HepG2 (cell line): ENCODE measurements at regions not wholly inside any gene's neighbourhood (a gene's known extent, or its start where the extent isn't known, plus 50 kb on each side); places are given as distances from the start of the nearest gene placed in this dataset.

ENCODE experiments used
- ATAC-seq: fragments of 200-7000 bp; cut with Tn5 transposase; 3 replicates; pipeline ENCODE4 v1.9.1; 2020; ENCODE audit warnings: mild to moderate bottlenecking, moderate library complexity
- BruUV-seq: library from RNA; stranded (reverse); fragments of 400-500 nt; replicated peaks from 2 replicates; lab custom pipeline; 2021; lab: Mats Ljungman, UMichigan
- CTCF ChIA-PET: fragments of 300-600 bp; formaldehyde crosslinking; extraction: SDS; loops from one replicate; lab custom pipeline; 2021; ENCODE audit warnings: low total read pairs, inconsistent platforms, low intra/inter-chr PET ratio; lab: Yijun Ruan, JAX
- POLR2A ChIA-PET: fragments of 350-600 bp; sonication (Branson Sonifier 250); formaldehyde crosslinking; loops from one replicate; lab custom pipeline; 2020; ENCODE audit warnings: antibody characterized with exemption, inconsistent platforms; lab: Yijun Ruan, JAX
- DNase-seq: peaks from one replicate; pipeline ENCODE4 v3.0.0-alpha.2; 2015; ENCODE audit warnings: low spot score
- FAIRE-seq: peaks from 3 replicates; lab custom pipeline; 2011; peaks lifted over from hg19 to GRCh38; lab: Jason Lieb, UNC
- H2AFZ ChIP-seq: one replicate; pipeline ENCODE4 v1.6.1; 2011; ENCODE audit warnings: low read length, inconsistent platforms
- H3K27ac ChIP-seq: fragments of 300-600 bp; 3 replicates; pipeline ENCODE4 v1.8.0; 2011; ENCODE audit warnings: mixed run types, mild to moderate bottlenecking, mixed read lengths, low read length, inconsistent platforms; ENCODE audit not compliant: insufficient read depth; ENCODE audit errors: extremely low read length
- H3K27me3 ChIP-seq, 2 experiments: fragments of 200-600 bp in 1 of 2; 2 replicates in 1 of 2; 3 replicates in 1 of 2; pipeline versions ENCODE4 v1.6.0 to v1.8.0; 2011; ENCODE audit warnings: low read length in 2 of 2, mild to moderate bottlenecking in 2 of 2, moderate library complexity in 2 of 2, inconsistent platforms in 1 of 2; ENCODE audit not compliant: insufficient read depth in 2 of 2, control insufficient read depth in 1 of 2
- H3K36me3 ChIP-seq, 2 experiments: fragments of 200-600 bp in 1 of 2; replicated peaks in 1 of 2; 2 replicates in 1 of 2; 3 replicates in 1 of 2; pipeline versions ENCODE4 v1.5.1 to v1.8.0; 2011; ENCODE audit warnings: low read length in 2 of 2, inconsistent platforms in 1 of 2; ENCODE audit not compliant: insufficient read depth in 2 of 2, control insufficient read depth in 1 of 2
- H3K4me1 ChIP-seq: 2 replicates; pipeline ENCODE4 v1.5.1; 2012; ENCODE audit warnings: low read length, inconsistent platforms; ENCODE audit not compliant: insufficient read depth
- H3K4me2 ChIP-seq: 2 replicates; pipeline ENCODE4 v1.6.0; 2011; ENCODE audit warnings: low read depth, low read length, inconsistent platforms
- H3K4me3 ChIP-seq, 3 experiments: fragments of 200-600 bp in 1 of 3; sonication (generic), shearing (Covaris generic) in 1 of 3; replicated peaks in 1 of 3; 2 replicates each; pipeline ENCODE4 v1.5.1; 2011 to 2016; ENCODE audit warnings: low read length in 3 of 3, inconsistent platforms in 2 of 3, low read depth in 2 of 3, mild to moderate bottlenecking in 2 of 3, control low read depth in 1 of 3, mixed read lengths in 1 of 3; ENCODE audit not compliant: insufficient read depth in 1 of 3
- H3K79me2 ChIP-seq: one replicate; pipeline ENCODE4 v1.6.1; 2011; ENCODE audit warnings: low read length, inconsistent platforms; ENCODE audit not compliant: insufficient read depth
- H3K9ac ChIP-seq: 2 replicates; pipeline ENCODE4 v1.6.0; 2011; ENCODE audit warnings: mild to moderate bottlenecking, low read depth, low read length, inconsistent platforms; ENCODE audit not compliant: insufficient read depth
- H3K9me3 ChIP-seq: 2 replicates; pipeline ENCODE4 v1.5.1; 2012; ENCODE audit warnings: mild to moderate bottlenecking, low read length
- H4K20me1 ChIP-seq: 2 replicates; pipeline ENCODE4 v1.6.0; 2011; ENCODE audit warnings: inconsistent platforms, mild to moderate bottlenecking, low read length, moderate library complexity; ENCODE audit not compliant: insufficient read depth
- AGO1 ChIP-seq: fragments of 200-400 bp; formaldehyde crosslinking; IDR thresholded peaks from 2 replicates; pipeline ENCODE4 v1.6.1; 2017; ENCODE audit warnings: mild to moderate bottlenecking, low read depth, low read length, moderate library complexity; ENCODE audit not compliant: poor library complexity, severe bottlenecking
- CBX2 ChIP-seq, 2 experiments: fragments of 200-600 bp in 1 of 2; sonication (generic); formaldehyde crosslinking in 1 of 2; IDR thresholded peaks; 2 replicates each; pipeline versions ENCODE4 v1.7.0 to v1.8.1; 2018 to 2022; ENCODE audit warnings: low read depth in 2 of 2, low read length in 1 of 2, mild to moderate bottlenecking in 1 of 2, missing genetic modification reagents in 1 of 2
- DDIT3 ChIP-seq: sonication (generic); formaldehyde crosslinking; IDR thresholded peaks from 2 replicates; pipeline ENCODE4 v1.4.0; 2020; ENCODE audit warnings: mild to moderate bottlenecking, missing genetic modification reagents
- HMGA1 ChIP-seq: sonication (generic); formaldehyde crosslinking; conservative IDR thresholded peaks from 2 replicates; pipeline ENCODE4 v1.4.0; 2020; ENCODE audit warnings: missing genetic modification reagents
- JDP2 ChIP-seq: sonication (generic); formaldehyde crosslinking; IDR thresholded peaks from 2 replicates; pipeline ENCODE4 v1.8.1; 2022; ENCODE audit warnings: missing genetic modification reagents, borderline replicate concordance
- ZBTB38 ChIP-seq: sonication (generic); formaldehyde crosslinking; IDR thresholded peaks from 2 replicates; pipeline ENCODE4 v1.5.1; 2020; ENCODE audit warnings: mild to moderate bottlenecking, missing genetic modification reagents
- ZBTB7B ChIP-seq: sonication (generic); formaldehyde crosslinking; IDR thresholded peaks from 2 replicates; pipeline ENCODE4 v1.4.0; 2020; ENCODE audit warnings: missing genetic modification reagents
- ZC3H13 ChIP-seq: sonication (generic); formaldehyde crosslinking; IDR thresholded peaks from 2 replicates; pipeline ENCODE4 v1.8.1; 2023; ENCODE audit warnings: mild to moderate bottlenecking, missing genetic modification reagents, moderate library complexity
- ZNF496 ChIP-seq: sonication (generic); formaldehyde crosslinking; IDR thresholded peaks from 2 replicates; pipeline ENCODE4 v1.8.1; 2023; ENCODE audit warnings: mild to moderate bottlenecking, moderate library complexity, missing genetic modification reagents; ENCODE audit not compliant: insufficient replicate concordance
- ZNF589 ChIP-seq: sonication (generic); formaldehyde crosslinking; conservative IDR thresholded peaks from 2 replicates; pipeline ENCODE4 v1.8.0; 2022; ENCODE audit warnings: mild to moderate bottlenecking, moderate library complexity, missing genetic modification reagents
- ZNF615 ChIP-seq: sonication (generic); formaldehyde crosslinking; IDR thresholded peaks from 2 replicates; pipeline ENCODE4 v1.5.0; 2020; ENCODE audit warnings: mild to moderate bottlenecking, missing genetic modification reagents, borderline replicate concordance
- ZSCAN30 ChIP-seq: sonication (generic); formaldehyde crosslinking; IDR thresholded peaks from 2 replicates; pipeline ENCODE4 v1.5.0; 2020; ENCODE audit warnings: mild to moderate bottlenecking, missing genetic modification reagents
- WGBS: methylation state at CpG from one replicate; pipeline ENCODE4 v1.1.6; 2017; ENCODE audit warnings: low lambda C conversion rate; 5-methylcytosine and 5-hydroxymethylcytosine counted together
- in situ Hi-C: cut with HindIII; loops from 2 replicates; pipeline ENCODE4 v1.10.0; 2017; ENCODE audit warnings: low pct_unique_long_range_greater_than_20kb; ENCODE audit not compliant: extremely low pct_ligation_motif_present
- intact Hi-C: fragments of 100-400 bp; cut with micrococcal nuclease; formaldehyde crosslinking; loops from one replicate; pipeline ENCODE4 v1.10.0; 2022; ENCODE audit not compliant: unreplicated experiment
- TF ChIP-seq, protein P1 (sequence below): sonication (generic); formaldehyde crosslinking; IDR thresholded peaks from 2 replicates; pipeline ENCODE4 v1.4.0; 2020; ENCODE audit warnings: missing genetic modification reagents

- no peaks in the 10 kb centered on the region for H3K9me3 ChIP-seq
- no peak overlapping the region for H3K9ac ChIP-seq
- no peaks in the 10 kb centered on the region for H3K4me1 ChIP-seq
- H3K27me3 ChIP-seq = no peaks in the 10 kb centered on the region
- intact Hi-C loops (no loop called here), in situ Hi-C loops (no loop called here)
- H3K4me2 ChIP-seq = no peak overlapping the region
- no peak for TF ChIP-seq HMGA1 (CRISPR knock-in tag)
- TF ChIP-seq CBX2 (IDR thresholded peaks at IDR 0.05; ENCODE audit: low read depth, low read length) = no peak
- TF ChIP-seq CBX2 (CRISPR knock-in tag; IDR thresholded peaks at IDR 0.05; ENCODE audit: low read depth) = no peak
- TF ChIP-seq JDP2 (CRISPR knock-in tag) = no peak
- TF ChIP-seq ZSCAN30 (CRISPR knock-in tag) = no peak
- no peak for TF ChIP-seq ZNF496 (CRISPR knock-in tag)
- no peak for TF ChIP-seq ZNF589 (CRISPR knock-in tag)
- TF ChIP-seq, protein P1, sequence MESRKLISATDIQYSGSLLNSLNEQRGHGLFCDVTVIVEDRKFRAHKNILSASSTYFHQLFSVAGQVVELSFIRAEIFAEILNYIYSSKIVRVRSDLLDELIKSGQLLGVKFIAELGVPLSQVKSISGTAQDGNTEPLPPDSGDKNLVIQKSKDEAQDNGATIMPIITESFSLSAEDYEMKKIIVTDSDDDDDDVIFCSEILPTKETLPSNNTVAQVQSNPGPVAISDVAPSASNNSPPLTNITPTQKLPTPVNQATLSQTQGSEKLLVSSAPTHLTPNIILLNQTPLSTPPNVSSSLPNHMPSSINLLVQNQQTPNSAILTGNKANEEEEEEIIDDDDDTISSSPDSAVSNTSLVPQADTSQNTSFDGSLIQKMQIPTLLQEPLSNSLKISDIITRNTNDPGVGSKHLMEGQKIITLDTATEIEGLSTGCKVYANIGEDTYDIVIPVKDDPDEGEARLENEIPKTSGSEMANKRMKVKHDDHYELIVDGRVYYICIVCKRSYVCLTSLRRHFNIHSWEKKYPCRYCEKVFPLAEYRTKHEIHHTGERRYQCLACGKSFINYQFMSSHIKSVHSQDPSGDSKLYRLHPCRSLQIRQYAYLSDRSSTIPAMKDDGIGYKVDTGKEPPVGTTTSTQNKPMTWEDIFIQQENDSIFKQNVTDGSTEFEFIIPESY = no peak
- TF ChIP-seq AGO1 = no peak
- TF ChIP-seq ZC3H13 (CRISPR knock-in tag) = no peak
- TF ChIP-seq ZBTB7B (CRISPR knock-in tag) = no peak
- no peak for TF ChIP-seq DDIT3 (CRISPR knock-in tag)
- no peak for TF ChIP-seq ZNF615 (CRISPR knock-in tag)
- TF ChIP-seq ZBTB38 (CRISPR knock-in tag) = no peak
- BruUV-seq = no TSS peak
- H3K4me3 ChIP-seq = no peak overlapping the region
- CTCF ChIA-PET = no interaction called here
- no peaks in the 10 kb centered on the region for H4K20me1 ChIP-seq
- POLR2A ChIA-PET = no interaction called here
- H2AFZ ChIP-seq = no peak overlapping the region
- no peaks in the 10 kb centered on the region for H3K79me2 ChIP-seq
- 14% methylated on average over 6 of the region's 10 CpGs for WGBS
- ATAC-seq (no peak), FAIRE-seq (no peak), DNase-seq (no peak)
- H3K36me3 ChIP-seq = no peaks in the 10 kb centered on the region
- H3K27ac ChIP-seq = no peak overlapping the region
Observed at GRCh38 chr13:53783471-53783870, 754.9 kb downstream of the OLFM4 start.
